ENCODE measurements at regions not wholly inside any gene's neighbourhood (a gene's known extent, or its start where the extent isn't known, plus 50 kb on each side); places are given as distances from the start of the nearest gene placed in this dataset.

DNA sequence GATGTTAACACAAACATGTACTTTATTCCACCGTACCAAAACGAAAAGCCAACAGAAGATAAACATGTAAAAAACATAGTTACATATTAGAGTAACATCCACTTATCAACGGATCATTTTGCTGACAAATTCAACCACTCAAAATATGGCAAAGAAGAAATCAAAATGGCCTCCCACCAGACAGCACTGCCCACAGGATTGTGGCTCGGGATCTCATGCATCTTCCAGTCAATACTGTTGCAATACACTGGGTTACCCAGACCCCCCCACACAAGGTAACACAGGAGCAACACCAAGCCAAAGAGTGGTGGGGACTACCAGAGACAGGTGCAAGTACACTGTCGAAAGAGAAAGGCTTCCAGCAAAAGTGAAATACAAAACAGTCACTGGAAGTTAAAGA lies 57.9 kb upstream of the NHSL1 start:
- no peaks in the 10 kb centered on the region for H4K20me1 ChIP-seq (ENCODE audit: insufficient read depth, low read length, poor library complexity, severe bottlenecking)
- H3K36me3 ChIP-seq (ENCODE audit: insufficient read depth, low read length): no peaks in the 10 kb centered on the region
- no peak overlapping the region for H3K4me2 ChIP-seq (ENCODE audit: low read depth, low read length, poor library complexity, severe bottlenecking)
- H3K79me2 ChIP-seq (ENCODE audit: insufficient read depth, low read length): no peaks in the 10 kb centered on the region
- H3K27me3 ChIP-seq (ENCODE audit: insufficient read depth, low read length, poor library complexity, severe bottlenecking): no peaks in the 10 kb centered on the region
- H3K4me3 ChIP-seq (ENCODE audit: low read length, poor library complexity, severe bottlenecking): no peak overlapping the region
- no peaks in the 10 kb centered on the region for H3F3A ChIP-seq (ENCODE audit: low read depth)
- H3K9me2 ChIP-seq (replicated peaks; ENCODE audit: low read depth, low read length): no peaks in the 10 kb centered on the region
- no peak overlapping the region for H2AFZ ChIP-seq (ENCODE audit: low read length)
- H3K9me3 ChIP-seq (ENCODE audit: insufficient read depth, low read depth, low read length): no peaks in the 10 kb centered on the region
- peaks cover 19% of the 10 kb centered on the region for H3K4me1 ChIP-seq (ENCODE audit: insufficient read depth, low read length, poor library complexity, severe bottlenecking)
- TF ChIP-seq, protein P1, sequence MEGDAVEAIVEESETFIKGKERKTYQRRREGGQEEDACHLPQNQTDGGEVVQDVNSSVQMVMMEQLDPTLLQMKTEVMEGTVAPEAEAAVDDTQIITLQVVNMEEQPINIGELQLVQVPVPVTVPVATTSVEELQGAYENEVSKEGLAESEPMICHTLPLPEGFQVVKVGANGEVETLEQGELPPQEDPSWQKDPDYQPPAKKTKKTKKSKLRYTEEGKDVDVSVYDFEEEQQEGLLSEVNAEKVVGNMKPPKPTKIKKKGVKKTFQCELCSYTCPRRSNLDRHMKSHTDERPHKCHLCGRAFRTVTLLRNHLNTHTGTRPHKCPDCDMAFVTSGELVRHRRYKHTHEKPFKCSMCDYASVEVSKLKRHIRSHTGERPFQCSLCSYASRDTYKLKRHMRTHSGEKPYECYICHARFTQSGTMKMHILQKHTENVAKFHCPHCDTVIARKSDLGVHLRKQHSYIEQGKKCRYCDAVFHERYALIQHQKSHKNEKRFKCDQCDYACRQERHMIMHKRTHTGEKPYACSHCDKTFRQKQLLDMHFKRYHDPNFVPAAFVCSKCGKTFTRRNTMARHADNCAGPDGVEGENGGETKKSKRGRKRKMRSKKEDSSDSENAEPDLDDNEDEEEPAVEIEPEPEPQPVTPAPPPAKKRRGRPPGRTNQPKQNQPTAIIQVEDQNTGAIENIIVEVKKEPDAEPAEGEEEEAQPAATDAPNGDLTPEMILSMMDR (conservative IDR thresholded peaks at IDR 0.05; ENCODE audit: low read length): no peak
- TF ChIP-seq EZH2phosphoT487 (IDR thresholded peaks at IDR 0.05; ENCODE audit: borderline replicate concordance): no peak
- H3K9ac ChIP-seq (ENCODE audit: low read depth, low read length, poor library complexity, severe bottlenecking): no peak overlapping the region

DNA sequence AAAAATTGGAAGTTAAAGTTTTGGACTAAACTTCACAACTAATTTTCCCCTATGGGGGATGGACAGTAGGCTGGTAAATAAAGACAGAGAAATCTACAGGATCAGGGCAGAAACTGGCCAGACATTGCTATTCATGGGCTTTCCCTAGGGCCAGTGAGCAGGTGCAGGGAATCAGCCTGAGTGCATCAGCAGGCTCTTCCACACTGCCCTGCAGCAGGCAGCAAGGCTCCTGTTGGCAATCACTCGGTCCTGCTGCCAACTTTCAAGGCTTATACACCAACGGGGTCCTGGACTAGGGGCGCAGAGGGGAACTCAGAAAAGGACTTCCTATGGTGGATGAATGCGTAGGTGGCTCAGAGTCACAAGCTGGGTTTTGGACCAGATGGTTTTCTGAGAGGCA lies 59.8 kb upstream of the NHSL1 start:
- Histone ChIP-seq H3K27me3 (ENCODE audit: insufficient read depth, low read length, poor library complexity, severe bottlenecking) (no peaks in the 10 kb centered on the region), H3K36me3 (ENCODE audit: insufficient read depth, low read length) (no peaks in the 10 kb centered on the region), H3K79me2 (ENCODE audit: insufficient read depth, low read length) (no peaks in the 10 kb centered on the region), H3K9me2 (replicated peaks; ENCODE audit: low read depth, low read length) (no peaks in the 10 kb centered on the region), H3K4me2 (ENCODE audit: low read depth, low read length, poor library complexity, severe bottlenecking) (no peak overlapping the region), H3K9ac (ENCODE audit: low read depth, low read length, poor library complexity, severe bottlenecking) (no peak overlapping the region), H3K4me3 (ENCODE audit: low read length, poor library complexity, severe bottlenecking) (no peak overlapping the region), H3F3A (ENCODE audit: low read depth) (no peaks in the 10 kb centered on the region), H3K9me3 (ENCODE audit: insufficient read depth, low read depth, low read length) (no peaks in the 10 kb centered on the region), H2AFZ (ENCODE audit: low read length) (no peak overlapping the region), H3K4me1 (ENCODE audit: insufficient read depth, low read length, poor library complexity, severe bottlenecking) (peaks cover 18% of the 10 kb centered on the region), H4K20me1 (ENCODE audit: insufficient read depth, low read length, poor library complexity, severe bottlenecking) (no peaks in the 10 kb centered on the region)
- no peak for TF ChIP-seq EZH2phosphoT487 (IDR thresholded peaks at IDR 0.05; ENCODE audit: borderline replicate concordance)
- TF ChIP-seq, protein P1 (conservative IDR thresholded peaks at IDR 0.05; ENCODE audit: low read length): no peak

DNA sequence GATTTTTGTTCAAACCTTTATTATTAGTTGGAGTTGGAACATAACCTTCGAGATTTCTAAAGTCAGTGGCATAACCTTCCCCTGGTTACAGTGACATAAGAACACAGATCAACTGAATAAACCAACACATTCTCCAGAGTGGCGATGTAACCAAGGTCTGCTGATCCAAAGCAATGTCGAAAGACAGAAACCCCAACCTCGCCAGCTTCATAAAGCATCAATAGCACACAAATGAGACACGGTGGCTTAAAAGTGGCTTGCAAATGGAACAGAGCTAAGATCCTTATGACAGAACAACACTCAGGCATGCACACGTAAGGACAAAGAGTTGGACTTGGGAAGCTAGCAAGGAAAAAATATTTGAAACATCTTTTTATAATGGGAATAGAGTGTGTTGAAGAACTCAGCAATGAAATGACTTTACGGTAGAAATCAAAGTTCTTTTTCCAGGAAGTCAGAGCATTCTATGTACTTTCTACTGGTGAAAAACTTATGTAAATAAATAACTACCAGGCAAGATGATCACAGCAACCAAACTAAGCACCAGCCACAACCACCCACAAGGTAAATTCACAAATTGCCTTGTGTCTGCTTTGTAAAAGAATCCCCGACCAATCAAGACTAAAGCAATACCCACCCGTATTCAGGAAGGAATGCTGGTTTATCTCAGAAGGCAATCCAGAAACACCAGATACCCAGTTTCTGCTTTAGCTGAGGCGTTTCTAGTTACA lies 61.0 kb upstream of the NHSL1 start:
- no peak for TF ChIP-seq EZH2phosphoT487 (IDR thresholded peaks at IDR 0.05; ENCODE audit: borderline replicate concordance)
- TF ChIP-seq, protein P1 (conservative IDR thresholded peaks at IDR 0.05; ENCODE audit: low read length): no peak
- no peaks in the 10 kb centered on the region for H3K9me2 ChIP-seq (replicated peaks; ENCODE audit: low read depth, low read length)
- no peak overlapping the region for H3K4me2 ChIP-seq (ENCODE audit: low read depth, low read length, poor library complexity, severe bottlenecking)
- peaks cover 6% of the 10 kb centered on the region for H3K4me1 ChIP-seq (ENCODE audit: insufficient read depth, low read length, poor library complexity, severe bottlenecking)
- no peak overlapping the region for H3K9ac ChIP-seq (ENCODE audit: low read depth, low read length, poor library complexity, severe bottlenecking)
- H3F3A ChIP-seq (ENCODE audit: low read depth): no peaks in the 10 kb centered on the region
- no peaks in the 10 kb centered on the region for H3K79me2 ChIP-seq (ENCODE audit: insufficient read depth, low read length)
- H3K4me3 ChIP-seq (ENCODE audit: low read length, poor library complexity, severe bottlenecking): no peak overlapping the region
- H3K27me3 ChIP-seq (ENCODE audit: insufficient read depth, low read length, poor library complexity, severe bottlenecking): no peaks in the 10 kb centered on the region
- no peaks in the 10 kb centered on the region for H3K36me3 ChIP-seq (ENCODE audit: insufficient read depth, low read length)
- H2AFZ ChIP-seq (ENCODE audit: low read length): no peak overlapping the region
- H3K9me3 ChIP-seq (ENCODE audit: insufficient read depth, low read depth, low read length): no peaks in the 10 kb centered on the region
- H4K20me1 ChIP-seq (ENCODE audit: insufficient read depth, low read length, poor library complexity, severe bottlenecking): no peaks in the 10 kb centered on the region

Measured in Loucy (cell line).